A673 (cell line): ENCODE measurements at regions not wholly inside any gene's neighbourhood (a gene's known extent, or its start where the extent isn't known, plus 50 kb on each side); places are given as distances from the start of the nearest gene placed in this dataset.

Experiments
- BruUV-seq: library from RNA; stranded (reverse); fragments of 400-500 nt; replicated peaks from 2 replicates; lab custom pipeline; 2021; lab: Mats Ljungman, UMichigan
- CTCF ChIA-PET: fragments of 300-600 bp; sonication (Branson Sonifier 250); formaldehyde crosslinking; loops from one replicate; lab custom pipeline; 2022; ENCODE audit warnings: antibody characterized with exemption; lab: Charles Lee
- POLR2A ChIA-PET: fragments of 300-600 bp; sonication (Branson Sonifier 250); formaldehyde crosslinking; loops from one replicate; lab custom pipeline; 2022; ENCODE audit warnings: antibody characterized with exemption; ENCODE audit not compliant: low non-redundant PET; lab: Charles Lee
- DNase-seq: peaks from one replicate; pipeline ENCODE4 v3.0.0-alpha.2; 2015; ENCODE audit warnings: low spot score
- H3K27ac ChIP-seq: fragments of 200-600 bp; sonication (generic); 2 replicates; pipeline ENCODE4 v1.5.1; 2016; ENCODE audit warnings: mixed run types, low read depth, mild to moderate bottlenecking, mixed read lengths, antibody characterized with exemption, low read length; ENCODE audit not compliant: poor library complexity, severe bottlenecking
- H3K27me3 ChIP-seq: fragments of 200-600 bp; sonication (generic); replicated peaks from 2 replicates; pipeline ENCODE4 v1.6.1; 2017; ENCODE audit warnings: mixed run types, low read depth, mild to moderate bottlenecking, mixed read lengths, antibody characterized with exemption, low read length; ENCODE audit not compliant: insufficient read depth, poor library complexity
- H3K36me3 ChIP-seq: fragments of 200-600 bp; sonication (generic); 2 replicates; pipeline ENCODE4 v1.6.1; 2016; ENCODE audit warnings: mixed run types, mild to moderate bottlenecking, mixed read lengths, antibody characterized with exemption, low read length; ENCODE audit not compliant: insufficient read depth, poor library complexity, severe bottlenecking
- H3K4me1 ChIP-seq: fragments of 200-600 bp; sonication (generic); 2 replicates; pipeline ENCODE4 v1.6.1; 2017; ENCODE audit warnings: mixed run types, mild to moderate bottlenecking, mixed read lengths, antibody characterized with exemption, low read length; ENCODE audit not compliant: insufficient read depth, poor library complexity, severe bottlenecking
- H3K4me3 ChIP-seq: fragments of 200-600 bp; sonication (generic); 2 replicates; pipeline ENCODE4 v1.5.1; 2016; ENCODE audit warnings: low read depth, mixed run types, mild to moderate bottlenecking, mixed read lengths, low read length; ENCODE audit not compliant: poor library complexity, severe bottlenecking
- H3K9me3 ChIP-seq: fragments of 200-600 bp; sonication (generic); 2 replicates; pipeline ENCODE4 v1.6.1; 2016; ENCODE audit warnings: mixed run types, low read depth, mild to moderate bottlenecking, mixed read lengths, antibody characterized with exemption, low read length; ENCODE audit not compliant: poor library complexity, severe bottlenecking
- CTCF ChIP-seq: fragments of 300-800, 200-600 bp; sonication (generic); conservative IDR thresholded peaks from 2 replicates; pipeline ENCODE4 v1.5.1; 2017; ENCODE audit warnings: low read depth, mild to moderate bottlenecking, antibody characterized with exemption, low read length, moderate library complexity, mixed read lengths
- EZH2 ChIP-seq: fragments of 200-600 bp; sonication (generic); IDR thresholded peaks from 2 replicates; pipeline ENCODE4 v1.6.1; 2017; ENCODE audit warnings: borderline replicate concordance, low read depth, mild to moderate bottlenecking, mixed read lengths, antibody characterized with exemption, low read length; ENCODE audit not compliant: poor library complexity, severe bottlenecking
- intact Hi-C: fragments of 100-400 bp; cut with micrococcal nuclease; formaldehyde crosslinking; loops from one replicate; pipeline ENCODE4 v1.10.0; 2022; ENCODE audit not compliant: unreplicated experiment

GRCh38 chr21:30072496-30072895 lies 94.1 kb downstream of the CLDN17 start:
- no TSS peak for BruUV-seq
- Histone ChIP-seq H3K4me1 (no peaks in the 10 kb centered on the region), H3K9me3 (no peaks in the 10 kb centered on the region), H3K36me3 (no peaks in the 10 kb centered on the region), H3K27ac (no peak overlapping the region), H3K27me3 (peaks cover 17% of the 10 kb centered on the region), H3K4me3 (no peak overlapping the region)
- ChIA-PET CTCF (no interaction called here), POLR2A (no interaction called here)
- intact Hi-C loops, result loop anchor here (5.0 kb wide), 1 partner anchor 120 kb away; no protein-coding TSS in a partner anchor
- peak; percentile 53 for DNase-seq
- TF ChIP-seq EZH2, result no peak
- TF ChIP-seq CTCF, result peak; percentile 49

GRCh38 chr21:30058928-30059327 lies 107.7 kb downstream of the CLDN17 start:
- intact Hi-C loops, result no loop called here
- H3K4me1 ChIP-seq, result no peaks in the 10 kb centered on the region
- CTCF ChIA-PET, result no interaction called here
- TF ChIP-seq CTCF, result no peak
- H3K36me3 ChIP-seq, result no peaks in the 10 kb centered on the region
- no peak overlapping the region for H3K27ac ChIP-seq
- BruUV-seq, result no TSS peak
- POLR2A ChIA-PET, result no interaction called here
- no peak overlapping the region for H3K4me3 ChIP-seq
- no peaks in the 10 kb centered on the region for H3K9me3 ChIP-seq
- DNase-seq, result no peak
- H3K27me3 ChIP-seq, result no peaks in the 10 kb centered on the region

- TF ChIP-seq CTCF, result no peak
- no TSS peak for BruUV-seq
- no peaks in the 10 kb centered on the region for H3K36me3 ChIP-seq
- POLR2A ChIA-PET, result no interaction called here
- no peaks in the 10 kb centered on the region for H3K4me1 ChIP-seq
- intact Hi-C loops, result no loop called here
- no peak overlapping the region for H3K4me3 ChIP-seq
- H3K27ac ChIP-seq, result no peak overlapping the region
- H3K27me3 ChIP-seq, result no peaks in the 10 kb centered on the region
- DNase-seq, result no peak
- CTCF ChIA-PET, result no interaction called here
- H3K9me3 ChIP-seq, result no peaks in the 10 kb centered on the region
Observed at GRCh38 chr21:30057108-30057507, 109.5 kb downstream of the CLDN17 start.
